ENCODE measurements at regions not wholly inside any gene's neighbourhood (a gene's known extent, or its start where the extent isn't known, plus 50 kb on each side); places are given as distances from the start of the nearest gene placed in this dataset.

DNA sequence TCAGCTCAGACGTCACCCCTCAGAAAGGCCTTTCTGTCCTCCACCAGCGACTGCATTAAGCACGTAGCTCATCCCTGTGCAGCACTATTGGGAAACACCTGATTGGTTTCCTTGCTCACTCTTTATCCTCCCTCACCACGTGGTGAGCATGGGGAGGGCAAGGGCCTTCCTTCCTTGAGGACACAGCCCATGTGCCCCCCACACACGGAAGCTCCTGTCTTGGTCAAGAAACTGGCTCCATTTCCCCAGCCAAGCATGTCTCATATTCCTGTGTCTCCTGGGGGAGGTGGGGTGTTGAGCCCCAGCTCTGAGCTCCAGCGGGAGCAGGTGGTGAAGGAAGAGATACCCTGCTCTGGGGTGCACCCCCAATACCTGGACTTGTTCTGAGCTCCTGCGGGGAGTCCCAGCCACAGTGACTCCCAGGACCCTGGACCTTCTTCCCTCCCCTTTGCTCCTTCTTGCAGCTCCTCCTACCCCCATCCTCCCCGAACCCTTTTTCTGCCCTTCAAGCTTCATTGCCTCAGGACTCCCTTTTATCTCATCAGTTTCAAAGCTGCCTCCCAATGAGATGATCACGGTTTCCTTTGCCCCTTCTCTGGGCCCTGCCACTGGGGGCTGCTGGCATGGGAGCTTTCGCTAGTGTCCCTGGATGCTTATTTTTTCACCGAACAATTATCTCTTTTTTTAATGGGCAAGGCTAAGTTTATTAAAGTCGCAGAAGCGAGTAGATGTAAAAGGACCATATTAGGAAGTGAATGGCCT is 230.1 kb downstream of the TFAP2C start:
- no peak overlapping the region for H3K27ac ChIP-seq
- no peak for TF ChIP-seq Cebpa-rat (IDR thresholded peaks at IDR 0.05)
- H3K27me3 ChIP-seq = no peaks in the 10 kb centered on the region

DNA sequence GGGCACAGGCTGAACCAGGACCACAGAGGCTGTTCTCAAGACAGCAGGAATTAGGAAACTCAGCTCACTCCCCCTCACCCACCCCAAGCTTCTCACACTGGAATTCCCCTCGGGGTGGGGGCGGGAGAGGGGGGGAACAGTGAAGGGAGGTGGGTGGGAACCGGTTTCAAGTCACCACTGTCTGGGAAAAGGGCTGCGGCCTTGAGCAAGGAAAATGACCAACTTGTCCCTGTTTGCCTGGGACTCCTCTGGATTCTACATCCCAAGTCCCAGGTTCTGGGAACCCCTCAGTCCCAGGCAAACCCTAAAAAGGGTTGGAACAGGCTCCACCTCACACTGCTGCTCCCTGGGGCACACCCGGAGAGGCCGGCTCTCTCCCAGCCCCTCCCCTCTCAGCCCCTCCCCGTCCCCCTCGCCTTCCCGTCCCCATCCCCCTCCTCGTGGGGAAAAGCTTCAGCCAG is 230.7 kb downstream of the TFAP2C start:
- no peak overlapping the region for H3K9ac ChIP-seq
- H3K4me1 ChIP-seq = peaks cover 42% of the 10 kb centered on the region
- peak overlapping the region; percentile 57 for H3K4me2 ChIP-seq
- no peak overlapping the region for H3K27ac ChIP-seq
- TF ChIP-seq Cebpa-rat (IDR thresholded peaks at IDR 0.05) = no peak
- no peak overlapping the region for H3K4me3 ChIP-seq
- H4K20me1 ChIP-seq = no peaks in the 10 kb centered on the region
- no peaks in the 10 kb centered on the region for H3K36me3 ChIP-seq
- H3K27me3 ChIP-seq = no peaks in the 10 kb centered on the region
- no peaks in the 10 kb centered on the region for H3K9me3 ChIP-seq

More for the DNA sequence above, 230.1 kb downstream of the TFAP2C start:
- Histone ChIP-seq H3K4me3 (no peak overlapping the region), H3K4me2 (peak overlapping the region; percentile 57), H4K20me1 (no peaks in the 10 kb centered on the region), H3K4me1 (peaks cover 42% of the 10 kb centered on the region), H3K9ac (no peak overlapping the region), H3K9me3 (no peaks in the 10 kb centered on the region), H3K36me3 (no peaks in the 10 kb centered on the region)

DNA sequence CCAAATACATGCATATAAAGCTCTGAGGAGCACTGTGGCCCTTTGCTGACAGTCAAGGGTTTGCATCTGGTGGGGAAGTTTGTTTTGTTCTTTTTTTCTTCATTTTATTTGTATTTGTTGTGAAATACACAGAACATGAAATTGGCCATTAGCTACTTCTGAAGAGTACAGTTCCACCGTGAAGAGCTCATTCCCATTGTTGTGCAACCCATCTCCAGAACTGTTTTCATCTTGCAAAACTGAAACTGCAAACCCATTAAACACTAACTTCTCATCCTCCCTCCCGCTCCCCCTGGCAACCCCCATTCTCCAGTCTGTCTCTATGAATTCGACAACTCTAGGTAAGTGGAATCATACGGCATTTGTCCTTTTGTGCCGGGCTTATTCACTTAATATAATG is 231.3 kb downstream of the TFAP2C start:
- TF ChIP-seq Cebpa-rat (IDR thresholded peaks at IDR 0.05) = no peak
- Histone ChIP-seq H3K27ac (no peak overlapping the region), H3K9ac (no peak overlapping the region), H3K4me2 (peak overlapping the region; percentile 57; the same call in 1 of the 2 replicates), H3K4me1 (peaks cover 42% of the 10 kb centered on the region), H4K20me1 (no peaks in the 10 kb centered on the region), H3K4me3 (no peak overlapping the region), H3K9me3 (no peaks in the 10 kb centered on the region), H3K36me3 (no peaks in the 10 kb centered on the region), H3K27me3 (no peaks in the 10 kb centered on the region)

DNA sequence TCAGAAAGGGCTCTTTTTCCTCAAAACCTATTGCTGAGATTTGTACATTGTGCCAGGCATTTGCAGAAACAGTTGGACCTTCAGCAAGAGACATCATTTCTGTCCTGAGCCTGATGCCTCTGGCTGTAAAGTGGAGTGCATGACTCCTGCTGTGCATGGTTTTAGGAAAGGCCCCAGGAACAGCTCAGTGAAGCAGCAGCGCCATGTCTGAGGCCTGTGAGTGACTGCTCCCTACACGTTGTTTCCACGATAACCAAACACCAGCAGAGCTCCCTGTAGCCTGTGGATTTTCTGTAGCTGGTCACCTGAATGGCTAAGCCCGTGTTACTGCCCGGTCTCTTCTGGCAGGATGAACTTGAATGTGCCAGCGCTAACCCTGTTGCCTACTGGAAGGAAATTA is 232.5 kb downstream of the TFAP2C start:
- Histone ChIP-seq H4K20me1 (no peaks in the 10 kb centered on the region), H3K4me1 (peaks cover 37% of the 10 kb centered on the region)

DNA sequence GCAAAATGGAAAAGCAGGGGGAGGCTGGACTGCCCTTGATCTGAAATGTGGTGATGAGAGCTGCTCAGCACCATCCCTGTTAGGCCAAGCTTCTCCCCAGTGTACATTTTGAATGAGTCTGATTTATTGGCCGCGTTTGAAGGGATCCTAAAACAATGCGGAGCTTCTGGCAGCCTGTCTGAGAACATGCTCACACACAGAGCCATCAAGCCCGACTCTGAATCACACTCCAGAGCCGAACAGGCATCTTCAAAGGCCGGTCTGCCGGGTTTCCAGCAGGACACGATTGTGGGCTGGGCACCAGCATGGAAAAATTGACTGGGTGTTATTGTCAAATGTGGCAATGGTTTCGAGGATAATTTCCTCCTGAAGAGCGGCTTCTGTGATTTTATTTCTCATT is 235.9 kb downstream of the TFAP2C start:
- H3K27me3 ChIP-seq = no peaks in the 10 kb centered on the region

More for the DNA sequence above, 232.5 kb downstream of the TFAP2C start:
- Histone ChIP-seq H3K9me3 (no peaks in the 10 kb centered on the region), H3K36me3 (no peaks in the 10 kb centered on the region), H3K9ac (no peak overlapping the region), H3K27ac (no peak overlapping the region), H3K27me3 (no peaks in the 10 kb centered on the region), H3K4me2 (no peak overlapping the region), H3K4me3 (no peak overlapping the region)
- no peak for TF ChIP-seq Cebpa-rat (IDR thresholded peaks at IDR 0.05)

DNA sequence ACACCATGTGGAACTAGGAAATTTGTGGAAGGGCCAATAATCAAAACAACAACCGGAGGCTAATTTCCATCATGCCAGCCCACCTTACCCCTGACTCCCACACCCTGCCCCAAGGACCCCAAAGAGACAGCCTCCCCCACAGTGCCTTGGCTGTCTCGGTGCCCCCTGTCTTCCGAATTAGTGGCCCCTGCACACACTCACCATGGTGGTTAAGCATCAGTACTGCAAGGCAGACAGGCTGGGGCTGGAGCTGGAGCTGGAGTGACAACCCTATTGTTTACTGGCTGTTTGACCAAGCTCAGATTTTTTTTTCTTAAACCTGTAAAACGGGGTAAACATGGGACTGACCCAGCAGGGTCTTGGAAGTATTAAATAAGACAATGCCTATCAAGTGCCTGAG is 238.0 kb downstream of the TFAP2C start:
- Histone ChIP-seq H3K4me2 (peak overlapping the region; percentile 25; the same call in 1 of the 2 replicates), H3K4me3 (no peak overlapping the region), H3K27me3 (no peaks in the 10 kb centered on the region), H3K9ac (no peak overlapping the region), H3K4me1 (peaks cover 34% of the 10 kb centered on the region), H3K27ac (no peak overlapping the region), H3K36me3 (no peaks in the 10 kb centered on the region), H4K20me1 (no peaks in the 10 kb centered on the region), H3K9me3 (no peaks in the 10 kb centered on the region)
- TF ChIP-seq Cebpa-rat (IDR thresholded peaks at IDR 0.05) = no peak

More for the DNA sequence above, 235.9 kb downstream of the TFAP2C start:
- Histone ChIP-seq H3K9ac (no peak overlapping the region), H3K36me3 (no peaks in the 10 kb centered on the region), H3K4me3 (no peak overlapping the region), H3K4me1 (peaks cover 24% of the 10 kb centered on the region), H3K9me3 (no peaks in the 10 kb centered on the region), H3K27ac (no peak overlapping the region), H3K4me2 (no peak overlapping the region), H4K20me1 (no peaks in the 10 kb centered on the region)
- no peak for TF ChIP-seq Cebpa-rat (IDR thresholded peaks at IDR 0.05)

DNA sequence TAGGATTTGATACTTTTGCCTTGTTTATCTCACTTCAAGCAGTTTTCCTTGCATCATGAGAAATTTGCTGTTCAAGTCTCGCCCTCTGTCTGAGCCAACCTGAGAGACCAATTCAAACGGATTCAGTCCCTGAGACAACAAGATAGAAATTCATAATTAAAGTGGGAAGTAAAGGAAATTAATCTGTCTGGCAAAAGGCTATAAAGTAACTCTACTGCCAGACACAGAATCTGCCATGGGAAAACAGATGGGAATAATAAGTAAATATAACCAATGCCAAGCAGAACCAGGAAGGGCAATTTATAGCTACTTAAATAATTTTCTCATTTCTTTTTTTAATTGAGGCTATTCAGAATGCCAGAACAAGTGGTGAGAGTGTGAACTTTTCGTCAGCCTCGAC is 239.6 kb downstream of the TFAP2C start:
- Histone ChIP-seq H3K9me3 (no peaks in the 10 kb centered on the region), H3K27me3 (no peaks in the 10 kb centered on the region), H3K4me2 (no peak overlapping the region), H3K9ac (no peak overlapping the region), H3K27ac (no peak overlapping the region), H4K20me1 (no peaks in the 10 kb centered on the region), H3K4me1 (peaks cover 34% of the 10 kb centered on the region), H3K36me3 (no peaks in the 10 kb centered on the region), H3K4me3 (no peak overlapping the region)
- no peak for TF ChIP-seq Cebpa-rat (IDR thresholded peaks at IDR 0.05)

DNA sequence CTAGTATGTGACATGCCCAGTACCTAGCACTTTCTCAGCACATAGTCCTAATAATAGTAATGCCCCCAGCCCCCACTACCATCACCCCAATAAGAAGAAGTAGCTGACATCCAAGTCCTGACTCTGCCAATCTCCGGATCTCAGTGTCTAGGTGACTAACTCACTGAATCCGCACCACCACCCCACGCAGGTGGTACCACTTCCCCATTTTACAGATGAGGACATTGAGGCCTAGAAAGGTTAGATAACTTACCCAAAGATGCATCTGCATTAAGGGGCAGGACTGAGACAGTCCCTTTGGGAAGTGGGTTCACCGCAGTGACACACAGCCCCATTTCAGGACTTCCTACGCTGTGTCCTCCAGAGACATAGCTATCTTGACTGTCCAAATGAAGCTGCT is 241.2 kb downstream of the TFAP2C start:
- no peaks in the 10 kb centered on the region for H3K9me3 ChIP-seq
- peaks cover 34% of the 10 kb centered on the region for H3K4me1 ChIP-seq
- no peak overlapping the region for H3K9ac ChIP-seq
- peak overlapping the region; percentile 47 for H3K4me2 ChIP-seq
- no peaks in the 10 kb centered on the region for H4K20me1 ChIP-seq
- TF ChIP-seq Cebpa-rat (IDR thresholded peaks at IDR 0.05) = no peak
- no peaks in the 10 kb centered on the region for H3K36me3 ChIP-seq
- no peak overlapping the region for H3K27ac ChIP-seq
- H3K27me3 ChIP-seq = no peaks in the 10 kb centered on the region
- H3K4me3 ChIP-seq = no peak overlapping the region

DNA sequence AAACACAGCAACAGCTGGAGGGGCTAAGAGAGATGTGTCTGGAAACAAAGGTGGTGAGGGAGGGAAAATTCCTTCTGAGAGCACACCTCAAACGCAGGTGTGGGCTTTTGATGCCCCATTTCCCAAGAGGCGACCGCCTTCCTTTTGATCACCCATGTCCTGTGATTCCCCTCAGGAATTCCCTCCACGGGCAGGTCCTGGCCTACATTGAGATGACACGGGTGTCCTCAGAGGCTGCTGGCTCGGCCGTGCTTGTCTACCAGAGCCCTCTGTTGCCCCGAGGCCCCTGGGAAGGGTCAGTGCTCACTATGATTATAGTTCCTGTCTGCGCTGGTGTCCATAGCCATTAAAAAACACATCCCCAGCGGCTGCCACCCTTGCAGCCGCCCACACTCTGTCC is 242.6 kb downstream of the TFAP2C start:
- no peaks in the 10 kb centered on the region for H3K27me3 ChIP-seq
- peak overlapping the region; percentile 44 for H3K4me2 ChIP-seq
- H3K36me3 ChIP-seq = no peaks in the 10 kb centered on the region
- no peak for TF ChIP-seq Cebpa-rat (IDR thresholded peaks at IDR 0.05)
- peaks cover 34% of the 10 kb centered on the region for H3K4me1 ChIP-seq
- H3K9me3 ChIP-seq = no peaks in the 10 kb centered on the region
- no peaks in the 10 kb centered on the region for H4K20me1 ChIP-seq
- H3K9ac ChIP-seq = no peak overlapping the region
- H3K27ac ChIP-seq = no peak overlapping the region
- no peak overlapping the region for H3K4me3 ChIP-seq

DNA sequence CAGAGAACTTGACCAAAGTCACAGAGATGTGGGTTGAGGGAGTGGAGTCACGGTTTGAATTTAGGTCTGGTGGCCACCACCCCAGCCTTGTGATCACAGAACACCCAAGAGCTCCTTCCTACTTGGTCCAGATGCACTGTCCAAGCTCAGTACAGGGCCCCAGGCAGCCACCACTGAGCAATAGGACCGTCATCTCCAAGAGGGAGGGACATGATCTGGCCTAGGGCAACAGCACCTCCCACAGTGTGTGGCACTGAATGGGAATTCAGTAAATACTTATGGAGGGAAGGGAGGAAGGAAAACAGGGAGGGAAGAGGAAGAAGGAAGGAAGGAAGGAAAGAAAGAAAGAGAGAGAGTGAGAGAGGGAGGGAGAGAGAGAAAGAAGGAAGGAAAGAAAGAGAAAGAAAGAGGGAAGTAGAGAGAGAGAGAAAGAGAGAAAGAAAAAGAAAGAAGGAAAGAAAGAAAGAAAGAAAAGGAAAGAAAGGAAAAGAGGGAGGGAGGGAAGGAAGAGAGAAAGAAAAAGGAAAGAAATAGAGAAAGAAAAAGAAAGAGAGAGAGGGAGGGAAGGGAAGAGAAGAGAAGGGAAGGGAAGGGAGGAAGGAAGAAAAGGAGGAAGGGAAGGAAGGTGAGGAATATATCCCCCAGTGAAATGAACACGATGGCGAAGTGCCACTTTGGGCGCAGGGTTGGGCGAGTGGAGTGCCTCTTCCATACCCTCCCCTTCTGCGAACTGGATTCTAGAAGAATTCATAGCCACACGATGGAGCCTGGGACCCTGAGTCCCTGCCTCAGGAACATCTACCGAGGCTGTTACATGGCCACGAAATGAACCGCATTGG is 243.7 kb downstream of the TFAP2C start:
- H3K9ac ChIP-seq = no peak overlapping the region
- TF ChIP-seq Cebpa-rat (IDR thresholded peaks at IDR 0.05) = no peak
- no peak overlapping the region for H3K4me2 ChIP-seq
- no peaks in the 10 kb centered on the region for H4K20me1 ChIP-seq
- H3K4me1 ChIP-seq = peaks cover 27% of the 10 kb centered on the region
- H3K9me3 ChIP-seq = no peaks in the 10 kb centered on the region
- no peaks in the 10 kb centered on the region for H3K27me3 ChIP-seq
- H3K4me3 ChIP-seq = no peak overlapping the region
- no peak overlapping the region for H3K27ac ChIP-seq
- no peaks in the 10 kb centered on the region for H3K36me3 ChIP-seq

Data from BLaER1 (cell line).